Stimulated activated CD4-positive, alpha-beta T cell treated with anti-CD3 and anti-CD28 coated beads, Interleukin-12 subunit alpha, Interleukin-12 subunit beta, amount 100 ng/mL, for 48 hours (primary cell): ENCODE measurements at regions not wholly inside any gene's neighbourhood (a gene's known extent, or its start where the extent isn't known, plus 50 kb on each side); places are given as distances from the start of the nearest gene placed in this dataset.
"Not testable (repeated sequence)": the region's sequence is repeated elsewhere in the genome, so short reads cannot be mapped to it uniquely, and the experiment has no call there.

ENCODE experiments used
- DNase-seq, 3 donors: peaks; one replicate each; pipeline ENCODE4 v3.0.0-alpha.2; 2020; ENCODE audit warnings: low read depth in 2 of 3, low spot score in 1 of 3

GRCh38 chr2:17257189-17257909, 260.9 kb downstream of the RAD51AP2 start:
- no peak for DNase-seq

- DNase-seq = no peak
Measured at GRCh38 chr2:17255071-17255470, 263.2 kb downstream of the RAD51AP2 start.

- no peak for DNase-seq
Measured at GRCh38 chr2:17254421-17254820, 263.8 kb downstream of the RAD51AP2 start.

- no peak for DNase-seq
Measured at GRCh38 chr2:17252258-17252657, 266.0 kb downstream of the RAD51AP2 start.

GRCh38 chr2:17251171-17251570, 267.1 kb downstream of the RAD51AP2 start:
- no peak for DNase-seq

GRCh38 chr2:17249249-17249648, 269.0 kb downstream of the RAD51AP2 start:
- DNase-seq = no peak

GRCh38 chr2:17245906-17246305, 272.3 kb downstream of the RAD51AP2 start:
- no peak for DNase-seq

- no peak for DNase-seq
Measured at GRCh38 chr2:17242813-17243485, 275.3 kb downstream of the RAD51AP2 start.

GRCh38 chr2:17239550-17239949, 278.7 kb downstream of the RAD51AP2 start:
- no peak for DNase-seq

GRCh38 chr2:17235167-17235566, 283.1 kb downstream of the RAD51AP2 start:
- no peak for DNase-seq

GRCh38 chr2:17232776-17233556, 285.3 kb downstream of the RAD51AP2 start:
- no peak for DNase-seq

GRCh38 chr2:17231394-17231965, 286.8 kb downstream of the RAD51AP2 start:
- DNase-seq = no peak

- DNase-seq = no peak
Measured at GRCh38 chr2:17229414-17229813, 288.8 kb downstream of the RAD51AP2 start.

- no peak for DNase-seq
Measured at GRCh38 chr2:17228461-17228860, 289.8 kb downstream of the RAD51AP2 start.

- no peak for DNase-seq
Measured at GRCh38 chr2:17227856-17228255, 290.4 kb downstream of the RAD51AP2 start.

- DNase-seq = no peak
Measured at GRCh38 chr2:17226941-17227490, 291.2 kb downstream of the RAD51AP2 start.

- no peak for DNase-seq
Measured at GRCh38 chr2:17223211-17223610, 295.0 kb downstream of the RAD51AP2 start.

- no peak for DNase-seq
Measured at GRCh38 chr2:17208511-17208910, 309.7 kb downstream of the RAD51AP2 start.

GRCh38 chr2:17206771-17207170, 311.5 kb downstream of the RAD51AP2 start:
- DNase-seq = no peak

GRCh38 chr2:17204214-17204613, 314.0 kb downstream of the RAD51AP2 start:
- not testable (repeated sequence) for DNase-seq

GRCh38 chr2:17202628-17203027, 315.6 kb downstream of the RAD51AP2 start:
- DNase-seq = not testable (repeated sequence)
